K562 (cell line): ENCODE measurements at regions not wholly inside any gene's neighbourhood (a gene's known extent, or its start where the extent isn't known, plus 50 kb on each side); places are given as distances from the start of the nearest gene placed in this dataset.

ENCODE experiments used
- ATAC-seq: fragments of 200-7000 bp; cut with Tn5 transposase; 3 replicates; pipeline ENCODE4 v1.9.1; 2020; ENCODE audit warnings: moderate library complexity
- BruUV-seq: library from RNA; stranded (reverse); fragments of 400-500 nt; replicated peaks from 2 replicates; lab custom pipeline; 2021; lab: Mats Ljungman, UMichigan
- CTCF ChIA-PET: fragments of 300-600 bp; formaldehyde crosslinking; extraction: SDS; loops from one replicate; lab custom pipeline; 2021; ENCODE audit warnings: low intra/inter-chr PET ratio; lab: Yijun Ruan, JAX
- POLR2A ChIA-PET: fragments of 300-600, 350-650 bp; sonication (Branson Sonifier 250); formaldehyde crosslinking; extraction: SDS; loops from one replicate; lab custom pipeline; 2021; ENCODE audit warnings: antibody characterized with exemption, inconsistent platforms; lab: Yijun Ruan, JAX
- DNase-seq, 4 experiments: peaks; one replicate each; pipeline versions ENCODE4 v3.0.0 to v3.0.0-alpha.2; 2011 to 2018; ENCODE audit warnings: low spot score in 3 of 4, mixed read lengths in 3 of 4; ENCODE audit errors: extremely low read depth in 1 of 4
- FAIRE-seq: peaks from 2 replicates; lab custom pipeline; 2011; peaks lifted over from hg19 to GRCh38; lab: Jason Lieb, UNC
- H2AFZ ChIP-seq: 2 replicates; pipeline ENCODE4 v1.6.0; 2011; ENCODE audit warnings: low read depth, low read length, control low read depth, inconsistent platforms
- H3K27ac ChIP-seq: fragments of 200-600 bp; 3 replicates; pipeline ENCODE4 v1.8.0; 2011; ENCODE audit warnings: low read depth, mild to moderate bottlenecking, control low read depth, inconsistent platforms, low read length, moderate library complexity, mixed read lengths; ENCODE audit errors: extremely low read depth
- H3K27me3 ChIP-seq, 2 experiments: fragments of 300-600 bp in 1 of 2; 2 replicates in 1 of 2; 3 replicates in 1 of 2; pipeline versions ENCODE4 v1.6.0 to v1.8.0; 2011; ENCODE audit warnings: inconsistent platforms in 2 of 2, low read length in 2 of 2, mild to moderate bottlenecking in 1 of 2, mixed read lengths in 1 of 2, moderate library complexity in 1 of 2; ENCODE audit not compliant: control insufficient read depth in 2 of 2, insufficient read depth in 2 of 2
- H3K36me3 ChIP-seq: fragments of 300-600 bp; 3 replicates; pipeline ENCODE4 v1.8.0; 2011; ENCODE audit warnings: mild to moderate bottlenecking, low read length, inconsistent platforms; ENCODE audit not compliant: control insufficient read depth, insufficient read depth
- H3K4me1 ChIP-seq, 2 experiments: fragments of 200-600 bp in 1 of 2; replicated peaks in 1 of 2; 2 replicates in 1 of 2; 3 replicates in 1 of 2; pipeline versions ENCODE4 v1.5.1 to v1.8.0; 2011; ENCODE audit warnings: inconsistent platforms in 2 of 2, low read length in 2 of 2, mild to moderate bottlenecking in 1 of 2, mixed read lengths in 1 of 2, moderate library complexity in 1 of 2; ENCODE audit not compliant: control insufficient read depth in 2 of 2, insufficient read depth in 2 of 2
- H3K4me2 ChIP-seq: 2 replicates; pipeline ENCODE4 v1.6.1; 2011; ENCODE audit warnings: low read length, control low read depth, inconsistent platforms, mixed read lengths; ENCODE audit not compliant: insufficient read depth
- H3K4me3 ChIP-seq: fragments of 200-600 bp; sonication (generic), shearing (Covaris generic); 2 replicates; pipeline ENCODE4 v1.5.1; 2016; ENCODE audit warnings: control low read depth, inconsistent platforms
- H3K79me2 ChIP-seq: fragments of 200-600 bp; 3 replicates; pipeline ENCODE4 v1.8.0; 2011; ENCODE audit warnings: low read length, inconsistent platforms; ENCODE audit not compliant: control insufficient read depth, insufficient read depth
- H3K9ac ChIP-seq, 2 experiments: 2 replicates each; pipeline versions ENCODE4 v1.6.0 to v1.6.1; 2011; ENCODE audit warnings: low read depth in 2 of 2, low read length in 2 of 2, control low read depth in 1 of 2, inconsistent platforms in 1 of 2, mild to moderate bottlenecking in 1 of 2, mixed read lengths in 1 of 2; ENCODE audit not compliant: insufficient read depth in 1 of 2
- H3K9me1 ChIP-seq: one replicate; pipeline ENCODE4 v1.6.0; 2011; ENCODE audit warnings: inconsistent platforms, mild to moderate bottlenecking, low read length, moderate library complexity; ENCODE audit not compliant: control insufficient read depth, insufficient read depth
- H3K9me3 ChIP-seq: replicated peaks from 2 replicates; pipeline ENCODE4 v1.5.1; 2011; ENCODE audit warnings: low read depth, low read length, inconsistent platforms; ENCODE audit not compliant: control insufficient read depth, insufficient read depth
- H4K20me1 ChIP-seq: replicated peaks from 2 replicates; pipeline ENCODE4 v1.6.1; 2011; ENCODE audit warnings: low read length, inconsistent platforms, mixed read lengths; ENCODE audit not compliant: control insufficient read depth, insufficient read depth
- BCL6 ChIP-seq: fragments of 250-450 bp; sonication (Bioruptor Pico); IDR thresholded peaks from 2 replicates; pipeline ENCODE4 v1.4.0; 2020
- BDP1 ChIP-seq: IDR thresholded peaks from 3 replicates; pipeline ENCODE4 v1.6.1; 2011; ENCODE audit not compliant: insufficient read length, insufficient read depth
- CREM ChIP-seq: IDR thresholded peaks from 2 replicates; pipeline ENCODE4 v1.6.1; 2014; ENCODE audit warnings: antibody characterized with exemption, low read depth
- ELF1 ChIP-seq: fragments of 200-800 bp; sonication (Bioruptor generic); IDR thresholded peaks from 2 replicates; pipeline ENCODE4 v1.6.1; 2016; ENCODE audit warnings: missing genetic modification characterization, missing compliant biosample characterization
- ERF ChIP-seq: fragments of 450-650 bp; formaldehyde crosslinking; IDR thresholded peaks from 2 replicates; pipeline ENCODE4 v1.4.0; 2020; ENCODE audit warnings: mild to moderate bottlenecking, mixed read lengths
- FOXK1 ChIP-seq: sonication (generic); formaldehyde crosslinking; IDR thresholded peaks from 2 replicates; pipeline ENCODE4 v1.8.0; 2022; ENCODE audit warnings: missing genetic modification reagents, mild to moderate bottlenecking, borderline replicate concordance
- FUS ChIP-seq: fragments of 200-400 bp; formaldehyde crosslinking; optimal IDR thresholded peaks from 2 replicates; pipeline ENCODE3; 2017; ENCODE audit warnings: low read depth, low read length
- KLF1 ChIP-seq: fragments of 450-650 bp; IDR thresholded peaks from 2 replicates; pipeline ENCODE4 v1.6.1; 2016; ENCODE audit warnings: missing genetic modification characterization, missing compliant biosample characterization
- MTA3 ChIP-seq: fragments of 450-650 bp; formaldehyde crosslinking; IDR thresholded peaks from 2 replicates; pipeline ENCODE4 v1.6.1; 2017; ENCODE audit warnings: mild to moderate bottlenecking, borderline replicate concordance
- NCOR1 ChIP-seq: fragments of 450-650 bp; IDR thresholded peaks from 2 replicates; pipeline ENCODE4 v1.6.1; 2016; ENCODE audit warnings: mild to moderate bottlenecking, moderate library complexity
- SMARCA5 ChIP-seq: fragments of 450-650 bp; IDR thresholded peaks from 2 replicates; pipeline ENCODE4 v1.6.1; 2016
- TSC22D4 ChIP-seq: fragments of 450-650 bp; IDR thresholded peaks from 2 replicates; pipeline ENCODE4 v1.6.1; 2016; ENCODE audit warnings: missing genetic modification characterization, missing biosample characterization, control low read depth
- ZNF3 ChIP-seq: fragments of 250-450 bp; sonication (Bioruptor Pico); IDR thresholded peaks from 2 replicates; pipeline ENCODE4 v1.5.0; 2021; ENCODE audit warnings: mild to moderate bottlenecking, moderate library complexity
- WGBS: fragments of 100-300 bp; shearing (Covaris generic); methylation state at CpG from one replicate; pipeline ENCODE4 v1.1.6; 2016; ENCODE audit warnings: low coverage, mixed read lengths; ENCODE audit not compliant: insufficient coverage; ENCODE audit errors: missing lambda C conversion rate; 5-methylcytosine and 5-hydroxymethylcytosine counted together
- in situ Hi-C: fragments of 300-500 bp; cut with MboI; formaldehyde crosslinking; loops from 4 replicates; pipeline ENCODE4 v1.15.0; 2018; ENCODE audit warnings: inconsistent platforms, mixed read lengths
- intact Hi-C: fragments of 100-400 bp; cut with micrococcal nuclease; formaldehyde crosslinking; loops from 2 replicates; pipeline ENCODE4 v1.14.2; 2022
- TF ChIP-seq, protein P1 (sequence below): fragments of 250-450 bp; sonication (Bioruptor Pico); IDR thresholded peaks from 2 replicates; pipeline ENCODE4 v1.4.0; 2020; ENCODE audit warnings: mild to moderate bottlenecking, moderate library complexity
- TF ChIP-seq, protein P2 (sequence below): IDR thresholded peaks from 2 replicates; pipeline ENCODE4 v1.6.1; 2014; ENCODE audit warnings: antibody characterized with exemption
- TF ChIP-seq, protein P3 (sequence below): fragments of 250-450 bp; sonication (Bioruptor Pico); IDR thresholded peaks from 2 replicates; pipeline ENCODE4 v1.8.0; 2022; ENCODE audit warnings: moderate library complexity, mild to moderate bottlenecking, inconsistent platforms
- TF ChIP-seq, protein P4 (sequence below): fragments of 250-450 bp; sonication (Bioruptor Pico); IDR thresholded peaks from 2 replicates; pipeline ENCODE4 v1.8.0; 2021; ENCODE audit warnings: borderline replicate concordance, mild to moderate bottlenecking, moderate library complexity; ENCODE audit not compliant: poor library complexity, severe bottlenecking

DNA sequence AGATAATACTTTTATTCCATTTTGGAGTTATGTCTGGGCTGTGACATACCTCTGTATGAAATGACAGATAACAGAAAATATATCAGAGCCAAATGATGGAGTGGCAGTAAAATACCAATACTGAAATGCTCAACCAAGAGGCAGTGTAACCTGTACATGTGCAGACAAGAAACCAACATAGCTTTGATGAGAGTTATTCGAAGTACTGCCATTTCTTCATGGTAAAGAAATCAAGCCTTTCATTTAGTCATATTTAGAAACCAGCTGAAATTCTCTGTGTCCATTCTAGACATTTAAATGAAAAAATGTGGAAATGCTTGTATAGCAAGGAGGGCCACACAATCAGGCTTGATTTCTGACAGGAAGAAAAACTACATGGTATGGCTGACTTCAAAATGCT is 127.1 kb upstream of the PTPRZ1 start (continued):
- TF ChIP-seq, protein P1, sequence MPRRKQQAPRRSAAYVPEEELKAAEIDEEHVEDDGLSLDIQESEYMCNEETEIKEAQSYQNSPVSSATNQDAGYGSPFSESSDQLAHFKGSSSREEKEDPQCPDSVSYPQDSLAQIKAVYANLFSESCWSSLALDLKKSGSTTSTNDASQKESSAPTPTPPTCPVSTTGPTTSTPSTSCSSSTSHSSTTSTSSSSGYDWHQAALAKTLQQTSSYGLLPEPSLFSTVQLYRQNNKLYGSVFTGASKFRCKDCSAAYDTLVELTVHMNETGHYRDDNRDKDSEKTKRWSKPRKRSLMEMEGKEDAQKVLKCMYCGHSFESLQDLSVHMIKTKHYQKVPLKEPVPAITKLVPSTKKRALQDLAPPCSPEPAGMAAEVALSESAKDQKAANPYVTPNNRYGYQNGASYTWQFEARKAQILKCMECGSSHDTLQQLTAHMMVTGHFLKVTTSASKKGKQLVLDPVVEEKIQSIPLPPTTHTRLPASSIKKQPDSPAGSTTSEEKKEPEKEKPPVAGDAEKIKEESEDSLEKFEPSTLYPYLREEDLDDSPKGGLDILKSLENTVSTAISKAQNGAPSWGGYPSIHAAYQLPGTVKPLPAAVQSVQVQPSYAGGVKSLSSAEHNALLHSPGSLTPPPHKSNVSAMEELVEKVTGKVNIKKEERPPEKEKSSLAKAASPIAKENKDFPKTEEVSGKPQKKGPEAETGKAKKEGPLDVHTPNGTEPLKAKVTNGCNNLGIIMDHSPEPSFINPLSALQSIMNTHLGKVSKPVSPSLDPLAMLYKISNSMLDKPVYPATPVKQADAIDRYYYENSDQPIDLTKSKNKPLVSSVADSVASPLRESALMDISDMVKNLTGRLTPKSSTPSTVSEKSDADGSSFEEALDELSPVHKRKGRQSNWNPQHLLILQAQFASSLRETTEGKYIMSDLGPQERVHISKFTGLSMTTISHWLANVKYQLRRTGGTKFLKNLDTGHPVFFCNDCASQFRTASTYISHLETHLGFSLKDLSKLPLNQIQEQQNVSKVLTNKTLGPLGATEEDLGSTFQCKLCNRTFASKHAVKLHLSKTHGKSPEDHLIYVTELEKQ (CRISPR knock-in tag): no peak
- no peak for TF ChIP-seq FUS
- TF ChIP-seq BCL6 (CRISPR knock-in tag): no peak
- TF ChIP-seq, protein P2, sequence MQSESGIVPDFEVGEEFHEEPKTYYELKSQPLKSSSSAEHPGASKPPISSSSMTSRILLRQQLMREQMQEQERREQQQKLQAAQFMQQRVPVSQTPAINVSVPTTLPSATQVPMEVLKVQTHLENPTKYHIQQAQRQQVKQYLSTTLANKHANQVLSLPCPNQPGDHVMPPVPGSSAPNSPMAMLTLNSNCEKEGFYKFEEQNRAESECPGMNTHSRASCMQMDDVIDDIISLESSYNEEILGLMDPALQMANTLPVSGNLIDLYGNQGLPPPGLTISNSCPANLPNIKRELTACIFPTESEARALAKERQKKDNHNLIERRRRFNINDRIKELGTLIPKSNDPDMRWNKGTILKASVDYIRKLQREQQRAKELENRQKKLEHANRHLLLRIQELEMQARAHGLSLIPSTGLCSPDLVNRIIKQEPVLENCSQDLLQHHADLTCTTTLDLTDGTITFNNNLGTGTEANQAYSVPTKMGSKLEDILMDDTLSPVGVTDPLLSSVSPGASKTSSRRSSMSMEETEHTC: no peak
- TF ChIP-seq, all 486 proteins: peak for 0

DNA sequence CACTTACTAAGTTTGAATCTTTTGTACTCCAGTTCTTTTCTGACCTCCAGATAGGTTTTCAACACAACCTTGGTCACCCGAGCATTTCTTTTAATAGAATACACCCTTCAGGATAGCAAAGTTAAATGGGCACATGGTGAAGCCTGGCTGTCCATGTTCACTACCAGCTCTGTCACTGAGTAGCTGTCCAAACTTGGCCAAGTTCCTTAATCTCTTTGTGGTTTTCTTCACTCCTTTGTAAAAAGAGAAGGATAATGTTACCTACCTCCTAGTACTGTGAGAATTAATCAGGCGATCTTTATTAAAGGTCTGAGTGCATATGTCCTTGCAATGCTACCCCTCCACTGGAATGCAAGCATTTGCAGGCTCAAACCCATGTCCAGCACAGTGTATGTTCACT is 128.1 kb upstream of the PTPRZ1 start:
- ChIA-PET POLR2A (no interaction called here), CTCF (no interaction called here)
- Histone ChIP-seq H3K27me3 (no peaks in the 10 kb centered on the region), H4K20me1 (no peaks in the 10 kb centered on the region), H3K9ac (no peak overlapping the region), H3K4me3 (no peak overlapping the region), H3K4me2 (no peak overlapping the region), H3K9me1 (no peaks in the 10 kb centered on the region), H2AFZ (no peak overlapping the region), H3K27ac (no peak overlapping the region), H3K79me2 (no peaks in the 10 kb centered on the region), H3K9me3 (no peaks in the 10 kb centered on the region), H3K4me1 (no peaks in the 10 kb centered on the region), H3K36me3 (no peaks in the 10 kb centered on the region)
- FAIRE-seq (no peak), DNase-seq (no peak), ATAC-seq (no peak)
- in situ Hi-C loops: no loop called here
- intact Hi-C loops: no loop called here
- no TSS peak for BruUV-seq
- WGBS: 2% methylated on average over 2 of the region's 2 CpGs
- TF ChIP-seq TSC22D4 (tag) (no peak), CREM (no peak), KLF1 (tag) (no peak), ELF1 (no peak), MTA3 (no peak), BDP1 (no peak), NCOR1 (no peak), FOXK1 (no peak), ZNF3 (CRISPR knock-in tag) (no peak), SMARCA5 (no peak), ERF (CRISPR knock-in tag) (no peak)
- TF ChIP-seq, protein P3, sequence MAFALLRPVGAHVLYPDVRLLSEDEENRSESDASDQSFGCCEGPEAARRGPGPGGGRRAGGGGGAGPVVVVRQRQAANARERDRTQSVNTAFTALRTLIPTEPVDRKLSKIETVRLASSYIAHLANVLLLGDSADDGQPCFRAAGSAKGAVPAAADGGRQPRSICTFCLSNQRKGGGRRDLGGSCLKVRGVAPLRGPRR: no peak
- TF ChIP-seq, protein P4, sequence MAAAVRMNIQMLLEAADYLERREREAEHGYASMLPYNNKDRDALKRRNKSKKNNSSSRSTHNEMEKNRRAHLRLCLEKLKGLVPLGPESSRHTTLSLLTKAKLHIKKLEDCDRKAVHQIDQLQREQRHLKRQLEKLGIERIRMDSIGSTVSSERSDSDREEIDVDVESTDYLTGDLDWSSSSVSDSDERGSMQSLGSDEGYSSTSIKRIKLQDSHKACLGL (CRISPR knock-in tag): no peak
